ENCODE measurements at regions not wholly inside any gene's neighbourhood (a gene's known extent, or its start where the extent isn't known, plus 50 kb on each side); places are given as distances from the start of the nearest gene placed in this dataset.

DNA sequence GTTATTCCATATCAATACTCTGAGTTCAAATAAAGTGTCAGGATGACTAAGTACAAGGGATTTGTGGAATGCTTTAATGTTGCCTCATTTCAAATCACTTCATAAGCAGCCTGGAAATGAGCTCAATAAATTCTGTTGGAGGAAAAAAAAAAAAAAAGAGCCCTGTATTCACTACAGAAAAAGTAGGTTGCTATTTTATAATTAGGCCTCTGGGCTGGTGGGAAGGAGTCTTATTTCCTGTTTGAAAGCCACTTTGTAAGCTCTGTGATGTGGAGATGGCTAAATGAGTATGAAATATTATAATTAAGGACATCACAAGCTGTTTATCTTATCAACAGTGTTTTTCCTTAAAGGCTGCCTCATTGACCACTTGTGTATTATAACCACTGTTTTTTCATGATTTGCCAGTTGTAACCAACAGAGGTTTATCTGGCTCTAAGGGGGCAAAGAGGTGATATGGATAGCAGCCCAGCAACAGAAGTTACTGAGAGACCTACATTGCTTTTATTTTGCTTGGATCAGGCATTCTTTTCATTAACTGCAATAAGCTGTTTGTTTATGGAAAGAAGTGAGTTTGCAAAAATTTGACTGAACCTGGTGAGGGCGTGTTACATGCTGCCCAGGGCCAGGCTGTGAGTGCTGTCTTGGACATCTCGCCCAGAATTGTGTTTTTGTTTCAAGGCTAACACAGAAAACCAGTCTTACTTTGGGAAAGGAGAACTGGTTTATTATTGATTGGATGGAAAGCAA lies 563.3 kb upstream of the MAP3K7 start:
- Histone ChIP-seq H3K4me3 (ENCODE audit: low read length in 2 of 2) (no peak overlapping the region), H3K4me1 (ENCODE audit: control insufficient read depth, insufficient read depth, low read length) (no peaks in the 10 kb centered on the region), H3K27ac (ENCODE audit: low read length) (no peak overlapping the region), H3K9ac (ENCODE audit: low read length in 2 of 2) (no peak overlapping the region), H3K36me3 (ENCODE audit: control insufficient read depth in 2 of 2, insufficient read depth in 2 of 2, low read length in 2 of 2) (no peaks in the 10 kb centered on the region), H3K9me3 (ENCODE audit: control insufficient read depth in 2 of 2, low read length in 2 of 2) (no peaks in the 10 kb centered on the region), H3K27me3 (ENCODE audit: control insufficient read depth in 1 of 2, insufficient read depth in 2 of 2, low read length in 2 of 2) (no peaks in the 10 kb centered on the region)

DNA sequence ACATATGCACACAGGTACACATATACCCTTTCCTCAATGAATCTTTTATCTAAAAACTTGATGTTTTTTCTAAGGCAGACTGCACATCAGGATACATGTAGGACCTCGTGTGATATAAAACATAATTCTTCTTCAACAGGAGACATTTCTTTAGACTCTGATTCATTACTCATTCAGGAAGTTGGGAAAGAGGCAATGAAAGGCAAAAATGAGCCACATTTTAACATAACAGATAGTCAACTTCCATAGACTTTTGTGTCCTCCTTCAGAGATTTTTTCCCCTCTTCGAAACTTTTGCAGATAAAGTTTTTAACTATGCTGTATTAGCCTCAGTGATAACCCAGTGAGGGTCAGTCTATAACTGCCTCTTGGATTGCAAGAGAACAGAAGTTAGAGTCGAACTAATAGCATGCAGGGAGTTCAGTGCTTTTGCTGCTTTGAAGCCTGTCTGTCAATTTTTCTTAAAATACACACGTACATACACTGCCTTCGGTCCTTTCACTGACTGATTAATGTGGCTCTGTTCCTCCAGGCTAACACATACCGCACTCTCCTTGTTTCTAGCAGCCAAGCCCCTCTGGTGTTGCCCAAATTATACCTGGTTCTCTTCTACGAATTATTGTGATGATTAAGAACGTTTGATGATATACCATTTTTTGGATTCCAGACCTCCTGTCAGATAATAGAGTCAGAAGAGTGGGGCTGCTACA lies 562.5 kb upstream of the MAP3K7 start:
- no peaks in the 10 kb centered on the region for H3K9me3 ChIP-seq (ENCODE audit: control insufficient read depth in 2 of 2, low read length in 2 of 2)
- H3K4me1 ChIP-seq (ENCODE audit: control insufficient read depth, insufficient read depth, low read length) = no peaks in the 10 kb centered on the region
- H3K27ac ChIP-seq (ENCODE audit: low read length) = no peak overlapping the region
- H3K27me3 ChIP-seq (ENCODE audit: control insufficient read depth in 1 of 2, insufficient read depth in 2 of 2, low read length in 2 of 2) = no peaks in the 10 kb centered on the region
- no peak overlapping the region for H3K9ac ChIP-seq (ENCODE audit: low read length in 2 of 2)
- H3K36me3 ChIP-seq (ENCODE audit: control insufficient read depth in 2 of 2, insufficient read depth in 2 of 2, low read length in 2 of 2) = no peaks in the 10 kb centered on the region
- no peak overlapping the region for H3K4me3 ChIP-seq (ENCODE audit: low read length in 2 of 2)

DNA sequence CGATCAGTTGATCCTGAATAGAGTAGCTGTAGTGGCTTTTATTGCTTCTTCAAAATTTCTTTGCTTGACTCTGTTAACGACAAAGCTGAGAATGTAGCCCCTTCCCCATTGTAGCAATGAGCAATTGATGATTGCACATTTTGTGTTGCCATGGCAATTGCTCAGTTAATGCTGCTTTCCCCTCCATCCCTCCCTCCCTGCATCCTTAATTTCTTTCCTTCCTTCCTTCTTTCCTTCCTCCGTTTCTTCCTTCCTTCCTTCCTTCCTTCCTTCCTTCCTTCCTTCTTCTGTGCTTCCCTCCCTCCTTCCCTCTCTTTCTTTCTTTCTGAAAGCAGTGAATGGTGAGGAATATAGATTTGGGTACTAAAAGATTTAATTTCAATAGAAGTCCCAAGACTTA lies 557.3 kb upstream of the MAP3K7 start:
- Histone ChIP-seq H3K27me3 (ENCODE audit: control insufficient read depth in 1 of 2, insufficient read depth in 2 of 2, low read length in 2 of 2) (no peaks in the 10 kb centered on the region), H3K27ac (ENCODE audit: low read length) (no peak overlapping the region), H3K36me3 (ENCODE audit: control insufficient read depth in 2 of 2, insufficient read depth in 2 of 2, low read length in 2 of 2) (no peaks in the 10 kb centered on the region), H3K4me3 (ENCODE audit: low read length in 2 of 2) (no peak overlapping the region), H3K4me1 (ENCODE audit: control insufficient read depth, insufficient read depth, low read length) (no peaks in the 10 kb centered on the region), H3K9ac (ENCODE audit: low read length in 2 of 2) (no peak overlapping the region), H3K9me3 (ENCODE audit: control insufficient read depth in 2 of 2, low read length in 2 of 2) (no peaks in the 10 kb centered on the region)

DNA sequence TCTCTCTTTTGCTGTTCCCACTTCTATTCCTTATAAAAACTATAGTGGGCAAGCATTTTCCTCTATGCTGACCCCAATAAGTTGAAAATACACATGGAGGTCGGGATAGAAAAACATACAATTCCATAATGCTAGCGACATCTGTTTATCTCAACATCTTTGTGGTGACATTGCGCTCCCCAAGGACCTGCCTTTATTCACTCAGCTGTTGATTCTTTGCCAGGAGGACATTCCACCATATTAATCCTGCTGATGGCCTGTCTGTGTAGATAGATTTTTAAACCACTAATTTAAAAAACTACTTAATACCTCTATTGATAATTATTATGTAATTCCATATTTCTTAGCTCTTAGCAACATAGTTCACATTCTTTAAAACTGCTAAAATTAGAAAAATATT lies 555.3 kb upstream of the MAP3K7 start:
- Histone ChIP-seq H3K4me1 (ENCODE audit: control insufficient read depth, insufficient read depth, low read length) (no peaks in the 10 kb centered on the region), H3K36me3 (ENCODE audit: control insufficient read depth in 2 of 2, insufficient read depth in 2 of 2, low read length in 2 of 2) (no peaks in the 10 kb centered on the region), H3K4me3 (ENCODE audit: low read length in 2 of 2) (no peak overlapping the region), H3K27ac (ENCODE audit: low read length) (no peak overlapping the region), H3K27me3 (ENCODE audit: control insufficient read depth in 1 of 2, insufficient read depth in 2 of 2, low read length in 2 of 2) (no peaks in the 10 kb centered on the region), H3K9me3 (ENCODE audit: control insufficient read depth in 2 of 2, low read length in 2 of 2) (no peaks in the 10 kb centered on the region), H3K9ac (ENCODE audit: low read length in 2 of 2) (no peak overlapping the region)

DNA sequence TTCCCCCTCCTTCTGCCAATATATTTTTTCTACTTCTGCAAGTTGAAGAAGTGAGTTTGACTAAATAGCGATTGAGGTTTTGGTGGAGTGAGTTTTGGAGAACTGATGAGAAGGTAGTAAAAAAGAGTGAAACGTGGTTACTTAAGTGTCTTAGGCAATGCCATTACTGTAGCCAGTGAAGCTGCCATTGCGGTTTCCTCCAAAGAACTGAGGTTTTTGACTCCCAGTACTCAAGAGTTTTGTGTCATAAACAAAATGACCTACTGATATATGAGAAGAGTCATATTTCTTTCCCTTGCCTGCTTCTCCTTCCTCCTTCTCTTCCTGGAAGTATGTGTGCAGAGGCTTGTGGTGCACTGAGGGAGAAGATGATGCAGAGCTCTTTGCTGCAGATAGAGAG lies 554.5 kb upstream of the MAP3K7 start:
- H3K9ac ChIP-seq (ENCODE audit: low read length in 2 of 2) = no peak overlapping the region
- H3K9me3 ChIP-seq (ENCODE audit: control insufficient read depth in 2 of 2, low read length in 2 of 2) = no peaks in the 10 kb centered on the region
- H3K36me3 ChIP-seq (ENCODE audit: control insufficient read depth in 2 of 2, insufficient read depth in 2 of 2, low read length in 2 of 2) = no peaks in the 10 kb centered on the region
- H3K27me3 ChIP-seq (ENCODE audit: control insufficient read depth in 1 of 2, insufficient read depth in 2 of 2, low read length in 2 of 2) = no peaks in the 10 kb centered on the region
- no peaks in the 10 kb centered on the region for H3K4me1 ChIP-seq (ENCODE audit: control insufficient read depth, insufficient read depth, low read length)
- no peak overlapping the region for H3K27ac ChIP-seq (ENCODE audit: low read length)
- H3K4me3 ChIP-seq (ENCODE audit: low read length in 2 of 2) = no peak overlapping the region

DNA sequence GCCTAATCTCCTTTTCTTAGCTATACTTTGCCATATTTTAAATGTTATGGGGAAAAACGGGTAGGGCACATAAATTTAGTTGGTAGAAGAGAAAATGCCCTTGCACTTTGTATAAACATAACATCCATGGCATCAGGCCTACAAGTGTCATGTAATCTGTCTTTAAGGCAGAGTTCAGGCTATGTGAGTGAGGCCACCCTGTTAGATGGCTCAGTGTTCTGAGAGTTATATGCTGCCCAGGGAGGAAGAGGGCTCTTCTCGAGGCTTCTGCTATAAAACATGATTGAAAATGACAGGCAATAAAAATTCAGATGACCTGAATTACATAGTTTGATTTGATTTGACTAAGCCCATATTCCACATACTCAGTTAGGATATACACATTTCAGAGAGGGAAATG lies 553.6 kb upstream of the MAP3K7 start:
- Histone ChIP-seq H3K9me3 (ENCODE audit: control insufficient read depth in 2 of 2, low read length in 2 of 2) (no peaks in the 10 kb centered on the region), H3K36me3 (ENCODE audit: control insufficient read depth in 2 of 2, insufficient read depth in 2 of 2, low read length in 2 of 2) (no peaks in the 10 kb centered on the region), H3K27ac (ENCODE audit: low read length) (no peak overlapping the region)

DNA sequence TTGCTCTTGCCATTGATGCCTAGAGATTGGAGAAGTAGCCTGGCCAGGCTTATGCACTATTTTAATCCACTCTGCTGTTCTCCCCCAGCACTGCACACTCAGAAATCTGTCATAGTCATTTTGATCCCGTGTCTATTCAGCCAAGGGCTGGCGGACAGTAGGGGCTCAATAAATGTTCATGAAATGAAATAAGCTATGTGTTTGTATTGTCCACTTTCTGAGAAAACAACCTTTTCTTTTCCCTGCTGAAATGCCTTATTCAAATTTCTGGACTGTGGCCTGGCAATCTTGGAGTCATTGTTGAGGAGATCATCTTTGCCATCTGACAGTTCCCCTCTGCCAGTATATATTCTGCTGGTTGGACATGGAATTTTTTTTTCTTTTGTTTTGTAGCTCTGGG lies 550.4 kb upstream of the MAP3K7 start:
- H3K4me1 ChIP-seq (ENCODE audit: control insufficient read depth, insufficient read depth, low read length) = no peaks in the 10 kb centered on the region
- H3K9me3 ChIP-seq (ENCODE audit: control insufficient read depth in 2 of 2, low read length in 2 of 2) = no peaks in the 10 kb centered on the region
- H3K27me3 ChIP-seq (ENCODE audit: control insufficient read depth in 1 of 2, insufficient read depth in 2 of 2, low read length in 2 of 2) = no peaks in the 10 kb centered on the region

More for the DNA sequence above, 553.6 kb upstream of the MAP3K7 start:
- Histone ChIP-seq H3K4me1 (ENCODE audit: control insufficient read depth, insufficient read depth, low read length) (no peaks in the 10 kb centered on the region), H3K4me3 (ENCODE audit: low read length in 2 of 2) (no peak overlapping the region), H3K9ac (ENCODE audit: low read length in 2 of 2) (no peak overlapping the region), H3K27me3 (ENCODE audit: control insufficient read depth in 1 of 2, insufficient read depth in 2 of 2, low read length in 2 of 2) (no peaks in the 10 kb centered on the region)

DNA sequence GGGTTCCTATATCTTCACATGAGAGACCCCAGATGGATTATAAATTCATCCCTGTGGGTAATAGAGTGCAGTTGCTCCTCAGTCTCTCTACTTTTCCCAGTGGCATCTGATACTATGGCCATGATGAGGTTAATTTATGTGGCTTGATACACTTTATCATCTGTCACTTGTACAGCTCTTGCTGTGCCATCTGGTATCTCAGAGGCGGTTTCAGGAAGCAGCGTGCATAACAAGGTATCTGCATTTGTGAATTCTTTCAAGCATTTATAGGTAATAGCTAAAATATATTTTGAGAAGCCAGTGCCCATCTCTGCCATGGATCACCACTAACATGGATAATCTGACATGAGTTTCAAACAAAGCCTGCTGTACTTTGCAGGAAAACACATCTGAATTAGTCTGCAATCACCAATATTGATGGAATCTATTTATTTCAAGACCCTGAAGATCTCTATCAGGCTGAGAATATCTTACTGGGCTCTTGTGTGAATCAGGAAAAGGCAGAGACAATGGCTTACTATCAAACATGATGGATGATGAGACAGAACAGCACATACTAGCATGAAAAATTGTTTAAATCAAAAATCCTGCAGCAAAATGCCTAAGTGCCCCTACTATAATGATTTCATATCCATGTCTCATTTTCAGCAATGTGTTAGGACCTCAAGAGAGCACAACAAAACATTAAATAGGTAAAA lies 548.7 kb upstream of the MAP3K7 start:
- H3K4me1 ChIP-seq (ENCODE audit: control insufficient read depth, insufficient read depth, low read length) = no peaks in the 10 kb centered on the region
- no peaks in the 10 kb centered on the region for H3K36me3 ChIP-seq (ENCODE audit: control insufficient read depth in 2 of 2, insufficient read depth in 2 of 2, low read length in 2 of 2)
- H3K9ac ChIP-seq (ENCODE audit: low read length in 2 of 2) = no peak overlapping the region
- no peaks in the 10 kb centered on the region for H3K27me3 ChIP-seq (ENCODE audit: control insufficient read depth in 1 of 2, insufficient read depth in 2 of 2, low read length in 2 of 2)
- no peak overlapping the region for H3K4me3 ChIP-seq (ENCODE audit: low read length in 2 of 2)
- no peaks in the 10 kb centered on the region for H3K9me3 ChIP-seq (ENCODE audit: control insufficient read depth in 2 of 2, low read length in 2 of 2)
- no peak overlapping the region for H3K27ac ChIP-seq (ENCODE audit: low read length)

More for the DNA sequence above, 550.4 kb upstream of the MAP3K7 start:
- Histone ChIP-seq H3K27ac (ENCODE audit: low read length) (no peak overlapping the region), H3K9ac (ENCODE audit: low read length in 2 of 2) (no peak overlapping the region), H3K36me3 (ENCODE audit: control insufficient read depth in 2 of 2, insufficient read depth in 2 of 2, low read length in 2 of 2) (no peaks in the 10 kb centered on the region), H3K4me3 (ENCODE audit: low read length in 2 of 2) (no peak overlapping the region)

DNA sequence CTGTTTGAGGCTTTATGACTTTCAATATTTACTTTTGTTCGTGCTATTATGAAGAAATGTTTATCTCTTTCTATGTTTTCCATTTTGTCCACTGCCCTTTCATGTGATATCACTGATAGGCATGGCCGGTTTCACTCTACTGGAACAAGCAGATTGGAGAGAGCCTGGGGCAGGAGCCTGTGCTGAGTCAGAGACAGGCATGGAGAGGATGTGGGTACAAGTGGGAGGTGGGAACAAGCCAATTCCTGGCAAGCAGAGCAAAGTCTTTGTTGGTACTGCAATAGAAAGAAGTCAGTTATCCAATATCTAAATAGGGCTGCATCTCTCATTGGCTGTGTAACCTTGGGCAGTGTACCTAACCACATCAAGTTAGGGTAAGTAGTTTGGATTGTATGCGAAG lies 545.6 kb upstream of the MAP3K7 start:
- Histone ChIP-seq H3K9me3 (ENCODE audit: control insufficient read depth in 2 of 2, low read length in 2 of 2) (no peaks in the 10 kb centered on the region), H3K36me3 (ENCODE audit: control insufficient read depth in 2 of 2, insufficient read depth in 2 of 2, low read length in 2 of 2) (no peaks in the 10 kb centered on the region), H3K27ac (ENCODE audit: low read length) (no peak overlapping the region), H3K9ac (ENCODE audit: low read length in 2 of 2) (no peak overlapping the region), H3K4me1 (ENCODE audit: control insufficient read depth, insufficient read depth, low read length) (no peaks in the 10 kb centered on the region), H3K4me3 (ENCODE audit: low read length in 2 of 2) (no peak overlapping the region), H3K27me3 (ENCODE audit: control insufficient read depth in 1 of 2, insufficient read depth in 2 of 2, low read length in 2 of 2) (no peaks in the 10 kb centered on the region)

DNA sequence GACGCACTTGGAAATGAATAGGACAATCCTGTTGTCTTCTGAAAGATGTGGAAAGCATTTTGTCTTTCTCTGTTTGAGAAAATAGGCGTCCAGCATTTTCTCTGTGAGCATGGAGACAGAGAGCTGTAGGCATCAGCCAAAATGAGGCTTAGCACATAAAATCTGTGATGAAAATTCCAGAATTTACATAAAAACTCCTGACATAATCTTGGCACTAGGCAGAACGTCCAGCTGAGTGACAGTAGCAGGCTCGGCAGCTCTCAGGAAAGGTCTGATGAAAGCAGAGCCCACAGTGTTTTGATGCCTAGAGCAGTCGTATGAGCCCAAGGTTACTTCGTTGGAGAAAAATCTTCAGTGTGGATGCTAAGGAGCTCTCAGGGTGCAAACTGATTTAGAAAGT lies 543.3 kb upstream of the MAP3K7 start:
- no peaks in the 10 kb centered on the region for H3K9me3 ChIP-seq (ENCODE audit: control insufficient read depth in 2 of 2, low read length in 2 of 2)
- H3K4me1 ChIP-seq (ENCODE audit: control insufficient read depth, insufficient read depth, low read length) = no peaks in the 10 kb centered on the region
- H3K9ac ChIP-seq (ENCODE audit: low read length in 2 of 2) = no peak overlapping the region
- no peaks in the 10 kb centered on the region for H3K27me3 ChIP-seq (ENCODE audit: control insufficient read depth in 1 of 2, insufficient read depth in 2 of 2, low read length in 2 of 2)
- no peak overlapping the region for H3K27ac ChIP-seq (ENCODE audit: low read length)
- no peaks in the 10 kb centered on the region for H3K36me3 ChIP-seq (ENCODE audit: control insufficient read depth in 2 of 2, insufficient read depth in 2 of 2, low read length in 2 of 2)
- H3K4me3 ChIP-seq (ENCODE audit: low read length in 2 of 2) = no peak overlapping the region

DNA sequence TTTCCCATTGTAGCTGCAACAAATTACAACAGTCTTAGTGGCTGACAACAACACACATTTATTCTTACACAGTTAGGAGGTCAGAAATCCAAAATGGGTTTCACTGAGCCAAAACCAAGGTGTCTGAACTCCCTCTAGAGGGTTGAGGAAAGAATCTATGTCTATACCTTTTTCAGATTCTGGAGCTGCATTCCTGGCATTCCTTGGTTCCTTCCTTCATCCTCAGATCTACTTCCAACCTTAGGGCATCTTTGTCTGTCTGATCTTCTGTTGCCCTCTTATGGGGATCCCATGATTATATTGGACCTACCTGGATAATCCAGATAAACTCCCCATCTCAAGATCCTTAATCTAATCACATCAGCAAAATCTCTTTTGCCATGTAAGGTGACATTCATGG lies 540.9 kb upstream of the MAP3K7 start:
- H3K36me3 ChIP-seq (ENCODE audit: control insufficient read depth in 2 of 2, insufficient read depth in 2 of 2, low read length in 2 of 2) = no peaks in the 10 kb centered on the region
- H3K9ac ChIP-seq (ENCODE audit: low read length in 2 of 2) = no peak overlapping the region
- H3K4me1 ChIP-seq (ENCODE audit: control insufficient read depth, insufficient read depth, low read length) = no peaks in the 10 kb centered on the region

More for the DNA sequence above, 540.9 kb upstream of the MAP3K7 start:
- Histone ChIP-seq H3K4me3 (ENCODE audit: low read length in 2 of 2) (no peak overlapping the region), H3K27me3 (ENCODE audit: control insufficient read depth in 1 of 2, insufficient read depth in 2 of 2, low read length in 2 of 2) (no peaks in the 10 kb centered on the region), H3K9me3 (ENCODE audit: control insufficient read depth in 2 of 2, low read length in 2 of 2) (no peaks in the 10 kb centered on the region), H3K27ac (ENCODE audit: low read length) (no peak overlapping the region)

Data from stomach smooth muscle (tissue), 2 donors.